Heart right ventricle (tissue), 16 donors: ENCODE measurements at regions not wholly inside any gene's neighbourhood (a gene's known extent, or its start where the extent isn't known, plus 50 kb on each side); places are given as distances from the start of the nearest gene placed in this dataset.
A peak's percentile ranks its signal among the peaks of the same experiment; 100 is the strongest.

Experiments used
- ATAC-seq, 8 donors: fragments of 200-7000 bp; cut with Tn5 transposase; one replicate each; pipeline ENCODE4 v1.9.1; 2020; ENCODE audit warnings: mild to moderate bottlenecking in 8 of 8, moderate library complexity in 8 of 8, moderate number of reproducible peaks in 1 of 8
- DNase-seq, 2 donors: peaks; one replicate each; pipeline ENCODE4 v3.0.0-alpha.2; 2020
- H3K27ac ChIP-seq, 10 donors: fragments of 200-600 bp; sonication (generic) in 2 of 10; one replicate each; pipeline versions ENCODE4 v1.5.0 to v1.8.0; 2020 to 2022; ENCODE audit warnings: mild to moderate bottlenecking in 3 of 10
- H3K27me3 ChIP-seq, 7 donors: fragments of 200-600 bp; one replicate each; pipeline ENCODE4 v1.8.0; 2021 to 2022; ENCODE audit warnings: mild to moderate bottlenecking in 2 of 7
- H3K36me3 ChIP-seq, 9 donors: fragments of 200-600 bp; sonication (generic) in 1 of 9; one replicate each; pipeline versions ENCODE4 v1.5.0 to v1.8.0; 2020 to 2022; ENCODE audit warnings: mild to moderate bottlenecking in 2 of 9
- H3K4me1 ChIP-seq, 9 donors: fragments of 200-600 bp; sonication (generic) in 1 of 9; one replicate each; pipeline versions ENCODE4 v1.5.0 to v1.8.0; 2020 to 2022; ENCODE audit warnings: mild to moderate bottlenecking in 4 of 9
- H3K4me3 ChIP-seq, 10 donors: fragments of 200-600 bp; sonication (generic) in 2 of 10; one replicate each; pipeline versions ENCODE4 v1.5.0 to v1.8.0; 2020 to 2022; ENCODE audit warnings: mild to moderate bottlenecking in 7 of 10, moderate library complexity in 2 of 10
- H3K9me3 ChIP-seq, 11 donors: fragments of 200-600 bp in 10 of 11; sonication (generic) in 2 of 11; one replicate each; pipeline versions ENCODE4 v1.5.0 to v1.8.0; 2013 to 2022; ENCODE audit warnings: mild to moderate bottlenecking in 2 of 11, control low read depth in 1 of 11, moderate library complexity in 1 of 11
- WGBS, 2 donors: extraction: QIAGEN DNeasy Blood & Tissue Kit; methylation state at CpG; one replicate each; pipeline ENCODE4 v1.1.7; 2013; ENCODE audit warnings: inconsistent platforms in 1 of 2; 5-methylcytosine and 5-hydroxymethylcytosine counted together
- intact Hi-C, 10 donors: fragments of 100-400 bp; cut with DNase I; formaldehyde crosslinking; loops; one replicate each; pipeline versions ENCODE4 v1.11.1 to v1.14.2; 2022
- TF ChIP-seq, protein P1 (sequence below), 9 donors: fragments of 200-600 bp; sonication (generic) in 2 of 9; IDR thresholded peaks; one replicate each; pipeline versions ENCODE4 v1.5.0 to v1.8.0; 2021 to 2022; ENCODE audit warnings: antibody characterized with exemption in 9 of 9, mild to moderate bottlenecking in 5 of 9, moderate library complexity in 1 of 9
- donor health status: Arrhythmogenic right ventricular cardiomyopathy.
- donor health status: ischemic (EF 13 %, LVEDD 7.1; RV severe dilation, severe dysfunction).
- donor health status: healthy with polysubstance abuse.
- donor health status: DM: no; HTN: yes; CAD: no.
- donor health status: DM: no; HTN: no; CAD: no.
- donor health status: ischemic (EF 25% LVEDD 6.9; RV normal size, moderate dysfunction).
- donor health status: ischemic (EF 25% LVEDD 5.7; RV mildly dilated, moderate dysfunction).
- donor health status: healthy.
- donor health status: DM: yes; HTN: yes; CAD: no.
- donor health status: Ischemic cardiomyopathy.
- donor health status: ischemic (EF 35%, LVEDD 5.7; RV mildly dilated, moderate dysfunction).
- donor health status: nonischemic (EF 11% LVEDD 7.7; RV severe dilation, severe dysfunction).
- donor health status: DM: yes; HTN: yes; CAD: no.
- donor health status: PGD.
- donor health status: ischemic (EF 29% LVEDD 5.4; RV normal size, mild dysfunction).
- donor health status: nonischemic (EF 23%, LVEDD 6.1; RV moderate dilation, normal function).

GRCh38 chr2:120787822-120788700, 52.4 kb downstream of the GLI2 start:
- Histone ChIP-seq H3K4me3 (no peak overlapping the region), H3K9me3 (no peaks in the 10 kb centered on the region), H3K27ac (no peak overlapping the region), H3K36me3 (no peaks in the 10 kb centered on the region), H3K27me3 (peaks cover 0 to 8% (median 0%) of the 10 kb centered on the region in 7 donors), H3K4me1 (peaks cover 0 to 34% (median 8%) of the 10 kb centered on the region in 9 donors)
- ATAC-seq (no peak), DNase-seq (no peak)
- intact Hi-C loops, result no loop called here
- 62 to 73% methylated on average over 10 of the region's 10 CpGs for WGBS, 2 donors
- TF ChIP-seq, protein P1, sequence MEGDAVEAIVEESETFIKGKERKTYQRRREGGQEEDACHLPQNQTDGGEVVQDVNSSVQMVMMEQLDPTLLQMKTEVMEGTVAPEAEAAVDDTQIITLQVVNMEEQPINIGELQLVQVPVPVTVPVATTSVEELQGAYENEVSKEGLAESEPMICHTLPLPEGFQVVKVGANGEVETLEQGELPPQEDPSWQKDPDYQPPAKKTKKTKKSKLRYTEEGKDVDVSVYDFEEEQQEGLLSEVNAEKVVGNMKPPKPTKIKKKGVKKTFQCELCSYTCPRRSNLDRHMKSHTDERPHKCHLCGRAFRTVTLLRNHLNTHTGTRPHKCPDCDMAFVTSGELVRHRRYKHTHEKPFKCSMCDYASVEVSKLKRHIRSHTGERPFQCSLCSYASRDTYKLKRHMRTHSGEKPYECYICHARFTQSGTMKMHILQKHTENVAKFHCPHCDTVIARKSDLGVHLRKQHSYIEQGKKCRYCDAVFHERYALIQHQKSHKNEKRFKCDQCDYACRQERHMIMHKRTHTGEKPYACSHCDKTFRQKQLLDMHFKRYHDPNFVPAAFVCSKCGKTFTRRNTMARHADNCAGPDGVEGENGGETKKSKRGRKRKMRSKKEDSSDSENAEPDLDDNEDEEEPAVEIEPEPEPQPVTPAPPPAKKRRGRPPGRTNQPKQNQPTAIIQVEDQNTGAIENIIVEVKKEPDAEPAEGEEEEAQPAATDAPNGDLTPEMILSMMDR (IDR thresholded peaks at IDR 0.05), result no peak

- 84 to 89% methylated on average over 14 of the region's 14 CpGs for WGBS, 2 donors
- intact Hi-C loops, result no loop called here
- peaks cover 0 to 11% (median 0%) of the 10 kb centered on the region in 9 donors for H3K4me1 ChIP-seq
Observed at GRCh38 chr2:120791243-120791961, 55.7 kb downstream of the GLI2 start.

GRCh38 chr2:120791962-120792297, 56.3 kb downstream of the GLI2 start:
- intact Hi-C loops, result no loop called here
- H3K4me1 ChIP-seq, result peaks cover 0 to 9% (median 0%) of the 10 kb centered on the region in 9 donors
- no peak for DNase-seq
- no peaks in the 10 kb centered on the region for H3K36me3 ChIP-seq
- no peak overlapping the region for H3K4me3 ChIP-seq
- no peak overlapping the region for H3K27ac ChIP-seq
- ATAC-seq, result no peak
- TF ChIP-seq, protein P1 (IDR thresholded peaks at IDR 0.05), result no peak
- H3K9me3 ChIP-seq, result no peaks in the 10 kb centered on the region
- H3K27me3 ChIP-seq, result peaks cover 0 to 5% (median 0%) of the 10 kb centered on the region in 7 donors
- 79 to 80% methylated on average over 11 of the region's 11 CpGs for WGBS, 2 donors

More at GRCh38 chr2:120791243-120791961, 55.7 kb downstream of the GLI2 start:
- Histone ChIP-seq H3K36me3 (no peaks in the 10 kb centered on the region), H3K27me3 (peaks cover 0 to 5% (median 0%) of the 10 kb centered on the region in 7 donors), H3K9me3 (no peaks in the 10 kb centered on the region), H3K27ac (no peak overlapping the region), H3K4me3 (no peak overlapping the region)
- DNase-seq (no peak), ATAC-seq (no peak)
- TF ChIP-seq, protein P1 (IDR thresholded peaks at IDR 0.05), result no peak

DNA sequence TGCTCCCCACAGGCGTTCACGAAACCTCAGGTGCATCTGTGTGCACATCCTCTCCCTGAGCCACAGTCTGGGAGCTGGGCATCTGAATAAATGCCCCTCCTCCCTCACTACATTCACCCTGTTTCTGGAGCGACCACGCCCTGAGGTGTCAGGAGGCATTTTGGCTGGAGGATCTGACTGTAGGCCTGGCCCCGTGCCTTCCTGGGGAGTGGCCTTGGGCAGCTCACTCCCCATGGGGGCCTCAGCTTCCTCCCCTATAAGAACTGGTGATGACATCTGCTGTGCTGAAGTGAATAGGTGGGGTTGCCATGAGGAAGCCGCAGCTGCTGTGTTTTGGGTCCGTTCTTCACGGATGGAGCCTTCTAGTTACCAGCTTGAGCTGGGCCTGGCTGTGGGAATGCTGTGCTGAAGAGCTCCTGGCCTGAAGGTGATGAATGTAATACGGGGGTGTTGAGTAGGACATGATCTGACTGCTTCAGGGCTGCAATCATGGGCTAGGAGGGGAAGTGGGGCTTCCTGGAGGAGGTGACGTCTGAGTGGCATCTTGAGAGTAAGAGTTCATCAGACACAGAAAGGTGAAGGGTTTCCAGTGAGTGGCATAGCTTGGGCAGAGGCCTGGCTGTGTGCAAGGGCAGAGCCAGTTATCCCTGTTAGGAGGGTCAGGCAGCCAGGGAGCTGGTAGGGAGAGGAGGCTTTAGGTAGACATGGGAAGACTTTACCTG, 58.2 kb downstream of the GLI2 start:
- DNase-seq (no peak), ATAC-seq (peak in 1 of 8 donors; percentile 31)
- Histone ChIP-seq H3K4me1 (peaks cover 0 to 7% (median 0%) of the 10 kb centered on the region in 9 donors), H3K27me3 (peaks cover 0 to 5% (median 0%) of the 10 kb centered on the region in 7 donors), H3K4me3 (no peak overlapping the region), H3K9me3 (no peaks in the 10 kb centered on the region), H3K36me3 (no peaks in the 10 kb centered on the region), H3K27ac (no peak overlapping the region)
- TF ChIP-seq, protein P1 (IDR thresholded peaks at IDR 0.05), result no peak
- 79 to 82% methylated on average over 10 of the region's 10 CpGs for WGBS, 2 donors
- intact Hi-C loops, result no loop called here
